Spinal cord (tissue), 9 donors: ENCODE measurements at regions not wholly inside any gene's neighbourhood (a gene's known extent, or its start where the extent isn't known, plus 50 kb on each side); places are given as distances from the start of the nearest gene placed in this dataset.
"Not testable (repeated sequence)": the region's sequence is repeated elsewhere in the genome, so short reads cannot be mapped to it uniquely, and the experiment has no call there.

Experiments
- DNase-seq, 6 donors: peaks; one replicate each; pipeline versions ENCODE4 v3.0.0 to v3.0.0-alpha.2; 2013 to 2015; ENCODE audit warnings: low spot score in 6 of 6, low read depth in 4 of 6
- H3K27ac ChIP-seq: one replicate; pipeline ENCODE4 v1.5.1; 2013; ENCODE audit warnings: low read depth, low read length, control low read depth
- H3K27me3 ChIP-seq: one replicate; pipeline ENCODE4 v1.6.1; 2013; ENCODE audit warnings: low read length; ENCODE audit not compliant: control insufficient read depth, insufficient read depth
- H3K36me3 ChIP-seq: one replicate; pipeline ENCODE4 v1.6.1; 2013; ENCODE audit warnings: low read length; ENCODE audit not compliant: control insufficient read depth, insufficient read depth
- H3K4me1 ChIP-seq: one replicate; pipeline ENCODE4 v1.6.1; 2013; ENCODE audit warnings: low read length; ENCODE audit not compliant: control insufficient read depth, insufficient read depth
- H3K4me3 ChIP-seq: one replicate; pipeline ENCODE4 v1.5.1; 2013; ENCODE audit warnings: low read depth, low read length, control low read depth
- H3K9me3 ChIP-seq: one replicate; pipeline ENCODE4 v1.6.1; 2013; ENCODE audit warnings: low read length; ENCODE audit not compliant: control insufficient read depth, insufficient read depth
- WGBS: methylation state at CpG from one replicate; pipeline ENCODE4 v1.1.5; 2013; ENCODE audit warnings: missing lambda C conversion rate; ENCODE audit not compliant: insufficient coverage; 5-methylcytosine and 5-hydroxymethylcytosine counted together
- donor health status: healthy.

DNA sequence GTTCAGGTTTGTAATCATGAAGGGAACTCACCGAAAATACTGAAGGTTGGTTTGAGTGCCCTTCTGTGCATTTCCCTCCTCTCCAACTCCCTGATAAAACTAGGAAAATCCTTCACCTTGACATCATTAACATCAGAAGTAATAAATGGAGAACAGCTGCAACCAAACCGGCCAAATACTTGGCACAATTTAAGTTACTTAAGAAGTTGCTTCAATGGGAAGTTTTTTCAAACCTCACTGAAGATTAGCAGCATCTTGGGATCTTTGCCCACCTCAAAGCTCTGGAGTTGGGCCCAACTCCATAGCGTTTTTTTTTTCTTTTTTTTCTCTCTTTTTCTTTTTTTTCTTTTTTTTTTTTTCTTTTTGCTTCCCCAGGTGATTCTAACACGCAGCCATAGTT lies 784.8 kb downstream of the KCNA4 start:
- no peak overlapping the region for H3K27ac ChIP-seq
- no peaks in the 10 kb centered on the region for H3K4me1 ChIP-seq
- H3K9me3 ChIP-seq = no peaks in the 10 kb centered on the region
- H3K27me3 ChIP-seq = no peaks in the 10 kb centered on the region
- 52% methylated on average over 2 of the region's 4 CpGs for WGBS
- H3K4me3 ChIP-seq = no peak overlapping the region
- DNase-seq = no peak
- no peaks in the 10 kb centered on the region for H3K36me3 ChIP-seq

DNA sequence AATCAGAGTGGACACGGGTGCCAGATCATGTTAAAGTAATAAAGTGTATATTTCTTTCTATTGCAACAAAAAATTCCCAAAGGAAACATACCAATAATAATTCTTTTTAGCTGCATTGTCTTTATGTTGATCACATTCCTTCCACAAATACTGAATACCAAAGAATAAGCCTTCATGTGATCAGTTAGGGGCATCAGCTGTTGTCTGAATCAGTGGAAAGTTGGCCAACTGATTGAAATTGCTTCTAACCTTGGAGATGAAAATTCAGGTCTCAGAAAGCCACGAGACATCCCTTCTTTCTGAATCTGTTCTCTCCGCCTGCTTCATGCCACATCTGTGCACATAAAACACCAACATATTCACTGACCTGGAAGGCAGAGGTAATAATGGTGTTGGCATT lies 785.2 kb downstream of the KCNA4 start:
- no peaks in the 10 kb centered on the region for H3K4me1 ChIP-seq
- H3K4me3 ChIP-seq = no peak overlapping the region
- H3K36me3 ChIP-seq = no peaks in the 10 kb centered on the region
- no peaks in the 10 kb centered on the region for H3K27me3 ChIP-seq
- DNase-seq = no peak
- no peaks in the 10 kb centered on the region for H3K9me3 ChIP-seq
- WGBS = no CpG with 5 or more reads among the region's 3 CpGs
- no peak overlapping the region for H3K27ac ChIP-seq

DNA sequence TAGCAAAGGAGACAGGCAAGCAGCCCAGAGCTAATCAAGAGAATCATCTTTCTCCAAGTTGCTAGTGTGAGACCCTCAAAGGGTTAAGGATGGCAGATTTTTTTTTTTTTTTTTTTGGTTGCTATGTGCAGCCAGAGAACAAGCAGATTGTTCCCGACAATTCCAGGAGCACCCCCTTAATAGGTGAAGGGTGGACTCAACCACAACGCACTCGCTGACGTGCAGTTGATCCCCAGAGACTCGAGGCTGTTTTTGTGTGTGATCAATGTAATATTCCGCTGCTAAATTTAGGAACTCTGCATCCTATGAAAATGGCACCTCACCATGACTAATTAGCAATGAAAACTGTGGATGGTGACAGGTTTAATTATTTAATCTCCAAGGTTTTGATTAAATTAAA lies 789.0 kb downstream of the KCNA4 start:
- Histone ChIP-seq H3K27ac (no peak overlapping the region), H3K4me1 (no peaks in the 10 kb centered on the region), H3K27me3 (no peaks in the 10 kb centered on the region), H3K9me3 (peaks cover 1% of the 10 kb centered on the region), H3K4me3 (no peak overlapping the region), H3K36me3 (no peaks in the 10 kb centered on the region)
- no CpG with 5 or more reads among the region's 6 CpGs for WGBS
- DNase-seq = peak in 5 of 6 donors; percentile 22 to 86 (median 44)

DNA sequence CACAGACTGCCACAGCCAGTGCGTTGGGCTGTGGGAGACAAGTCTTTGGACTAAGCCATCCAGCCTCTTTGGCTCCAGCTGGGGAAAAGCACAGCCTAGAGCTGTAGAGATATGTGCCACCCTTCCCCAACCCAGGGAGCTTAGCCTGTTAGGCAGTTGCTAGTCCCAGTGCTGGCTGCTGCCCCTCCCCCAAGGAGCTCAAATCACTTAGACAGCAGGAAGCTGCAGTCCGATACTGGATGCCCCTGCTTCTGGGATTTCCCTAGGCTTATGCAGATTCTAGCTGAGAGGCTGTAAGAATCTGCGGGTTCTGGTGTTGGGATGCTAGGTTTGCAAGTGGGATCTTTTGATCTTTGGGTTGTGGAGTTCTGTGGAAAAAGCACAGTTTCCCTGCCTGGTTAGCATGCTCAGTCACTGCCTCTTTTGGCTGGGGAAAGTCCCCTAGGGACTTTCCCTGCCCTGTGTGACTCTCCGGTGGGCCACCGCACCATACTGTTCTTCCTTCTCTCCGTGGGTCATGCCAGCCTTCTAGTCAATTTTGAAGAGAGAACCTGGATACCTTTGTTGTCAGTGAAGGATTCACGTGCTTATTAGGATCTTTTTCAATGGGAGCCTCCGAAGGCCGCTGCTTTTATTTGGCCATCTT lies 792.0 kb downstream of the KCNA4 start:
- Histone ChIP-seq H3K27ac (no peak overlapping the region), H3K9me3 (peaks cover 1% of the 10 kb centered on the region), H3K4me1 (no peaks in the 10 kb centered on the region), H3K27me3 (no peaks in the 10 kb centered on the region), H3K36me3 (no peaks in the 10 kb centered on the region), H3K4me3 (no peak overlapping the region)
- 73% methylated on average over 5 of the region's 9 CpGs for WGBS
- no peak for DNase-seq

DNA sequence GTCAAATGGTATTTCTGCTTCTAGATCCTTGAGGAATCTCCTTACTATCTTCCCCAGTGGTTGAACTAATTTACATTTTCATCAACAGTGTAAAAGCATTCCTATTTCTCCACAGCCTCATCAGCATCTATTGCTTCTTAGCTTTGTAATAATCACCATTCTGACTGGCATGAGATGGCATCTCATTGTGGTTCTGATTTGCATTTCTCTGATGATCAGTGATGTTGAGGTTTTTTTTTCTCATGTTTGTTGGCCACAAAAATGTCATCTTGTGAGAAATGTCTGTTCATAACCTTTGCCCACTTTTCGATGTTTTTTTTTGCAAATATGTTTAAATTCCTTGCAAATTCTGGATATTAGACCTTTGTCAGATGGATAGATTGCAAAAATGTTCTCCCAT lies 797.3 kb downstream of the KCNA4 start:
- no CpG with 5 or more reads among the region's 1 CpG for whole genome bisulfite sequencing
- H3K9me3 ChIP-seq = not testable (repeated sequence)

DNA sequence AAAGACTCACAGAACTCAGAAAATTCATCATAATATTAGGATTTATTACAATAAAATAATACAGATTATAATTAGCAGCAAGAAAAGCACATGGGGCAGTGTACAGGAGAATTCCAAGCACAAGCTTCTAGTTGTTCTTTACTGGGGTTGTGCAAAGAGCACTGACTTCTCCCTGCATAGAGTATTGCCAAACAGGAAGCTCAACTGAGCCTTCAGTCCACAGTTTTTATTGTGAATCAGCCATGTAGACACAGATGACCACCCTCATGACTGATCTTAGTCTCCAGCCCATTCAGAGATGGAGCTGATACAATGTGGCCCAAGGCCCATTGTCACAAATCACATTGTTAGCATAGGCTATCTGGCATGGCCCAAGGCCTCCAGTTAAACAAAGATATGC lies 798.9 kb downstream of the KCNA4 start:
- no peaks in the 10 kb centered on the region for H3K27me3 ChIP-seq
- no peak overlapping the region for H3K27ac ChIP-seq
- H3K4me1 ChIP-seq = no peaks in the 10 kb centered on the region
- no peak for DNase-seq
- H3K4me3 ChIP-seq = no peak overlapping the region
- no peaks in the 10 kb centered on the region for H3K9me3 ChIP-seq
- H3K36me3 ChIP-seq = no peaks in the 10 kb centered on the region

More for the DNA sequence above, 797.3 kb downstream of the KCNA4 start:
- not testable (repeated sequence) for H3K4me3 ChIP-seq, H3K4me1 ChIP-seq, DNase-seq, H3K27ac ChIP-seq, H3K36me3 ChIP-seq, H3K27me3 ChIP-seq

DNA sequence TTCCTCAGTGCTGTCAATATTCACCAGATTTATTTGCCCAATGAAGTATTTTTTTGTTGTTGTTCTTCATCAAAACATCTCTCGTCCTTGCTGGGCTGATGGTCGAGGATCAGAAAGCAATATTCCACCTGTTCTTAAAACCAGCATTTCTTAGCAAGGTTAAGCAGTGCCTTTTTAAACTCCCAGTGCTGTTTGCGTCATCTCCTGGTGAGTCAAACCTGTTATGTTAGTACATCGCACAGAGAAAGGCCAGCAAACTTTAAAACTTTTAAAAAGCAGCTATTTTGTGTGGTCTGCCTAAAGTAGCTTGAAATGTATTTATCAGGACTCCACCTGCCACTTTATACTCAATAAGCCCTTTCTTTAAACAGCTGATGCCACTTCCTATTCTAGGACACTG lies 802.0 kb downstream of the KCNA4 start:
- no peak for DNase-seq
- no peaks in the 10 kb centered on the region for H3K4me1 ChIP-seq
- H3K36me3 ChIP-seq = no peaks in the 10 kb centered on the region
- no peak overlapping the region for H3K4me3 ChIP-seq
- WGBS = 82% methylated on average over 3 of the region's 4 CpGs
- H3K27ac ChIP-seq = no peak overlapping the region
- H3K9me3 ChIP-seq = no peaks in the 10 kb centered on the region
- H3K27me3 ChIP-seq = no peaks in the 10 kb centered on the region

DNA sequence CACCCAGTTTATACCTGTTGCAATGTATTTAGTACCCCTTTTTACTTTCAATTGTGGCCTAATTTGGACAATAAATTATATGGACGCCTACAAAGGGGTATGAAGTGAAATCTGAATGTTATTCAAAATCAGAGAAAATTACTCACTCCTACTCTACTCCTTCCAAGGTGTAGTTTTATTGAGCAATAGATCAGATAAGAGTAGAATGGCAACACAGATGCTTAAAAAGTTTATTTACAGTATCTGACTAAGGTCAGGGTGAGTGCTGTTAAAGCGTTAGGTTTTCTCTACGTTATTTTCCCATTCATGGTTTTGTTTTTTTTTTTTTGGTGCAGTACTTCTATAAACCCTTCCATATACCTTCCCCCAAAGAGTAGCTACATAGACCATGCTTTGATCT lies 805.6 kb downstream of the KCNA4 start:
- Histone ChIP-seq H3K4me1 (no peaks in the 10 kb centered on the region), H3K27me3 (no peaks in the 10 kb centered on the region), H3K27ac (no peak overlapping the region), H3K9me3 (no peaks in the 10 kb centered on the region), H3K4me3 (no peak overlapping the region), H3K36me3 (no peaks in the 10 kb centered on the region)
- no CpG with 5 or more reads among the region's 3 CpGs for WGBS
- DNase-seq = no peak

DNA sequence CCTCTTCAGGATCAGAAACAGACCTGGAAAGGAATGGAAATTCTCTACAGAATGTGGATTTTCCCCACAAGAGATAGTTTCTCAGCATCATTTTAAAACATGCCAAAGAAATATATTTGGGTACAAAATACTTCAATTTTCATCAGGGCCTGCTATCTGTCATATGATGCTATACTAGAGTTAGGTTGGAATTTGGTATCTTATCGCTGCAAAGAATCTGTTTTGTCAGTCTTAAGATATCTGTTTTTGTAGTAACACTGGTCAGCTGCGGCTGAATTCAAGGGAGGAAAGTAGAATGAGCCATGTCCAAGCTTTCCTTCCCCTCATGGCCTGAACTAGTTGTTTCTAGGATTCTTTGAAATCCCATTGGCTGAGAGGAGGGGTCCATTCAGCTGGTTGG lies 806.4 kb downstream of the KCNA4 start:
- Histone ChIP-seq H3K4me3 (no peak overlapping the region), H3K36me3 (no peaks in the 10 kb centered on the region), H3K27me3 (no peaks in the 10 kb centered on the region), H3K27ac (no peak overlapping the region), H3K9me3 (no peaks in the 10 kb centered on the region), H3K4me1 (no peaks in the 10 kb centered on the region)
- no peak for DNase-seq
- no CpG with 5 or more reads among the region's 2 CpGs for WGBS

DNA sequence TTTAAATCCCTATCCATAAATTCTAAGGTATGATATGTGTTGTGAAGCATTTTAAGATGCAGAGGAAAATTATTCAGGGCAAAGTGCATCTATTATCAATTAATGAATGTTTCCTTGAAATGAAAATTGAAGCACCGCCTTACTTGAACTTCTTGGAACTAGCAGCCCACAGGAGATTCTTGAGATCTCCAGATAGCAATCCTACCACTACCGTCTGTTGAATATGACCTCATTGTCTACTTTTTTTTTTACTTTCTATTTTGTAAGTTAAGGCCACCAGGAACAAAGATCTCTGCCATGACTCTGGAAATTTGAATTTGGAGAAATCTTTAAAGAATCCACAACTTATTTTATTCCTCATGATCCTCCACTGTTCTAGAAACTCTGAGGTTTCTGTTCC lies 808.7 kb downstream of the KCNA4 start:
- Histone ChIP-seq H3K27me3 (no peaks in the 10 kb centered on the region), H3K27ac (no peak overlapping the region), H3K4me1 (no peaks in the 10 kb centered on the region), H3K4me3 (no peak overlapping the region), H3K36me3 (no peaks in the 10 kb centered on the region), H3K9me3 (no peaks in the 10 kb centered on the region)
- no CpG with 5 or more reads among the region's 2 CpGs for WGBS
- no peak for DNase-seq
